ENCODE measurements at regions not wholly inside any gene's neighbourhood (a gene's known extent, or its start where the extent isn't known, plus 50 kb on each side); places are given as distances from the start of the nearest gene placed in this dataset.

DNA sequence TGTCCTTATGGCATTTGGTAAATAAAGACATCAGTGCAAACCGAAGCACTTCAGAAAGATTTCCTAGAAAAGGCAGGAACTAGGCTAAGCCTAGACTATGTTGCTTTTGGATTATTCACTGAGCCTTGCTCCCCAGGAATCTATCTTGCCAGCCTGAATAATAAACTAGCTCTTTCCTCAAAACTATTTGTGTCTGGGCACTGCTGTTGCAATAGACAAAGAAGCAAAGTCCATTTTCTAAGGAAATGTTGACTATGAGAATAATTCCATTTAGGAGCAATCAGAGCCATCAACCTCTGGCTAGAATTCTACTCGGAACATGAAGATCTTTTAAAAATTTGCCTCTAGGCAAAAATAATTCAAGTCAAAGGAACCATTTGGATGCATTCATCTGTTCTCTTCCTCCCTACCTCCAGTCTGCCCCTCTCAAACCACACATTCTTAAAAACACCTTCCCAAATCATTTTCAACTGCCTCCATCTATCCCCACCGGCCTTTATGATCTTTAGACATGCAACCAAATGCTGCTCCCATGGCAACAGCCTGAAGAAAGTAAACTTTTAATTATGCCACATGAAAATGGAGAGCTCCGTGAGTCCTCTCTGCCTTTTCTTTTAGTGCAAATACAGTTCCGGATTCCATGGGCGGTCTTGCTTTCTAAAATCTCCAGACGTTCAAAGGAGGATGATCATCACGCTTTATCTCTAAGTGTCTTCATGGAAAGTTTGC, 61.5 kb upstream of the FZD10 start:
- ATAC-seq = no peak
- Mint-ChIP-seq H3K4me1 (no peaks in the 10 kb centered on the region), H3K4me3 (no peak overlapping the region), H3K27ac (no peak overlapping the region), H3K36me3 (no peaks in the 10 kb centered on the region), H3K9me3 (no peaks in the 10 kb centered on the region), H3K27me3 (ENCODE audit: low read depth in 2 of 2) (peaks cover 5 to 22% of the 10 kb centered on the region in 2 donors)
- no peaks in the 10 kb centered on the region for H3K9me3 ChIP-seq (ENCODE audit: control insufficient read depth, insufficient read depth, low read length)
- H3K4me3 ChIP-seq (ENCODE audit: low read length) = no peak overlapping the region
- intact Hi-C loops (cut with micrococcal nuclease) = no loop called here
- no peaks in the 10 kb centered on the region for H3K4me1 ChIP-seq (ENCODE audit: control insufficient read depth, insufficient read depth, low read length)
- TF ChIP-seq, protein P1, sequence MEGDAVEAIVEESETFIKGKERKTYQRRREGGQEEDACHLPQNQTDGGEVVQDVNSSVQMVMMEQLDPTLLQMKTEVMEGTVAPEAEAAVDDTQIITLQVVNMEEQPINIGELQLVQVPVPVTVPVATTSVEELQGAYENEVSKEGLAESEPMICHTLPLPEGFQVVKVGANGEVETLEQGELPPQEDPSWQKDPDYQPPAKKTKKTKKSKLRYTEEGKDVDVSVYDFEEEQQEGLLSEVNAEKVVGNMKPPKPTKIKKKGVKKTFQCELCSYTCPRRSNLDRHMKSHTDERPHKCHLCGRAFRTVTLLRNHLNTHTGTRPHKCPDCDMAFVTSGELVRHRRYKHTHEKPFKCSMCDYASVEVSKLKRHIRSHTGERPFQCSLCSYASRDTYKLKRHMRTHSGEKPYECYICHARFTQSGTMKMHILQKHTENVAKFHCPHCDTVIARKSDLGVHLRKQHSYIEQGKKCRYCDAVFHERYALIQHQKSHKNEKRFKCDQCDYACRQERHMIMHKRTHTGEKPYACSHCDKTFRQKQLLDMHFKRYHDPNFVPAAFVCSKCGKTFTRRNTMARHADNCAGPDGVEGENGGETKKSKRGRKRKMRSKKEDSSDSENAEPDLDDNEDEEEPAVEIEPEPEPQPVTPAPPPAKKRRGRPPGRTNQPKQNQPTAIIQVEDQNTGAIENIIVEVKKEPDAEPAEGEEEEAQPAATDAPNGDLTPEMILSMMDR (IDR thresholded peaks at IDR 0.05) = no peak
- no peaks in the 10 kb centered on the region for H3K27me3 ChIP-seq (ENCODE audit: control insufficient read depth, insufficient read depth, low read length)
- WGBS (ENCODE audit: insufficient coverage) = 78% methylated on average over 8 of the region's 8 CpGs
- no peak for DNase-seq
- no peak overlapping the region for H3K27ac ChIP-seq (ENCODE audit: low read length)
- no peaks in the 10 kb centered on the region for H3K36me3 ChIP-seq (ENCODE audit: control insufficient read depth, insufficient read depth, low read length)

- Mint-ChIP-seq H3K4me1 (no peaks in the 10 kb centered on the region), H3K36me3 (no peaks in the 10 kb centered on the region), H3K27ac (no peak overlapping the region), H3K27me3 (ENCODE audit: low read depth in 2 of 2) (peaks cover 5 to 22% of the 10 kb centered on the region in 2 donors), H3K9me3 (no peaks in the 10 kb centered on the region), H3K4me3 (no peak overlapping the region)
- WGBS (ENCODE audit: insufficient coverage) = 61% methylated on average over 7 of the region's 7 CpGs
- Histone ChIP-seq H3K27me3 (ENCODE audit: control insufficient read depth, insufficient read depth, low read length) (no peaks in the 10 kb centered on the region), H3K9me3 (ENCODE audit: control insufficient read depth, insufficient read depth, low read length) (no peaks in the 10 kb centered on the region), H3K4me3 (ENCODE audit: low read length) (no peak overlapping the region), H3K36me3 (ENCODE audit: control insufficient read depth, insufficient read depth, low read length) (no peaks in the 10 kb centered on the region), H3K4me1 (ENCODE audit: control insufficient read depth, insufficient read depth, low read length) (no peaks in the 10 kb centered on the region), H3K27ac (ENCODE audit: low read length) (no peak overlapping the region)
- intact Hi-C loops (cut with micrococcal nuclease) = no loop called here
- ATAC-seq (no peak), DNase-seq (no peak)
- TF ChIP-seq, protein P1 (IDR thresholded peaks at IDR 0.05) = no peak
Measured at GRCh38 chr12:130101370-130101769, 60.9 kb upstream of the FZD10 start.

DNA sequence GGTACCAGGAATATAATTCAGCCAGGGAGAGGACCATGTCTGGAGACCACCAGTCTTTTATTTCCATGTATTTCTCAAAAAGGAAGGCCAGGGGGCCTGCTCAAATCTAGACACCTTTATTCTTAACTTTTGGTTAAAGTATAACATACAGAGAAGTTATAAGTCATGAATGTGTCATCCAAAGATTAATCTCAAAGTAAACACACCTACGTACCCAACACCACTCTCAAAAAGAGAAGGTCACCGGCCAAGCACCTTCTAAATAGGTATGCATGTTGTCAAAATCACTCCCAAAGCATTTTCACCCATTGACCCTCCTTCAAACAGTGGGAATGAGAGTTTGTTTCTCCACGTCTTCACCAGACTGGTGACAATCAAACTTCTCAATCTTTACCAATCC, 60.0 kb upstream of the FZD10 start:
- Mint-ChIP-seq H3K36me3 (no peaks in the 10 kb centered on the region), H3K9me3 (no peaks in the 10 kb centered on the region), H3K4me3 (no peak overlapping the region), H3K4me1 (no peaks in the 10 kb centered on the region), H3K27ac (no peak overlapping the region), H3K27me3 (ENCODE audit: low read depth in 2 of 2) (peaks cover 5 to 22% of the 10 kb centered on the region in 2 donors)
- Histone ChIP-seq H3K36me3 (ENCODE audit: control insufficient read depth, insufficient read depth, low read length) (no peaks in the 10 kb centered on the region), H3K9me3 (ENCODE audit: control insufficient read depth, insufficient read depth, low read length) (no peaks in the 10 kb centered on the region), H3K4me3 (ENCODE audit: low read length) (no peak overlapping the region), H3K4me1 (ENCODE audit: control insufficient read depth, insufficient read depth, low read length) (no peaks in the 10 kb centered on the region), H3K27ac (ENCODE audit: low read length) (no peak overlapping the region), H3K27me3 (ENCODE audit: control insufficient read depth, insufficient read depth, low read length) (no peaks in the 10 kb centered on the region)
- DNase-seq (no peak), ATAC-seq (no peak)
- WGBS (ENCODE audit: insufficient coverage) = 84% methylated on average over 3 of the region's 3 CpGs
- intact Hi-C loops (cut with micrococcal nuclease) = no loop called here
- TF ChIP-seq, protein P1 (IDR thresholded peaks at IDR 0.05) = no peak

DNA sequence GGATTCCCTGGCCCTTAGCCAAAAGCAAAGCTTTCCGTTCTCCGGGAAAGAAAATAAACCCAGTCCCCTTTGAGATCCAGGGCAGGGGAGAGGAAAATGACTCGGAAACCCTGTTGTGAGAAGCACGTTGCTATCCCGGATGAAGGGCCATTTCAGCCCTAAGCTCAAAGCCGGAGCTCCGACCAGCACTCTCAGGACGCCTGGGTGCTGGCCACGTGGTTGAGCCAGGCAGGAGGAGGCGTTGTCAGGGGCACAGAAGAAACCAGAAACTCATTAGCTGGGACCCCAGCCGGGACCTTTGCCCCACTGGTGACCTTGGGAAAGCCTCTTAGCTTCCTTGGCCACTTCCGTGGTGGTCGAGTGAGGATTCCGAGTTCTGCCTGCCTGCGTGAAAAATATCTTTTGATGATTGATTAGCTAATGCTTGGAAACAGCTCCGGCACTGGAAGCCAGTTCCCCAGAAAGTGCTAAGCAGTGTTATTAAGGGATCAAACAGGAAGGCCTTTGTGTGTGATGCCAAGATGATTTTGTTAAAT, 57.6 kb upstream of the FZD10 start:
- H3K36me3 ChIP-seq (ENCODE audit: control insufficient read depth, insufficient read depth, low read length) = no peaks in the 10 kb centered on the region
- no peak for DNase-seq
- H3K9me3 Mint-ChIP-seq = no peaks in the 10 kb centered on the region
- H3K27ac Mint-ChIP-seq = no peak overlapping the region
- no peak for ATAC-seq
- H3K4me1 Mint-ChIP-seq = no peaks in the 10 kb centered on the region
- intact Hi-C loops (cut with micrococcal nuclease) = no loop called here
- TF ChIP-seq, protein P1 (IDR thresholded peaks at IDR 0.05) = no peak
- no peaks in the 10 kb centered on the region for H3K36me3 Mint-ChIP-seq
- no peaks in the 10 kb centered on the region for H3K9me3 ChIP-seq (ENCODE audit: control insufficient read depth, insufficient read depth, low read length)
- H3K4me3 Mint-ChIP-seq = no peak overlapping the region
- 7% methylated on average over 16 of the region's 16 CpGs for WGBS (ENCODE audit: insufficient coverage)
- H3K27me3 Mint-ChIP-seq (ENCODE audit: low read depth in 2 of 2) = peaks cover 5 to 28% of the 10 kb centered on the region in 2 donors
- H3K4me3 ChIP-seq (ENCODE audit: low read length) = no peak overlapping the region
- H3K27me3 ChIP-seq (ENCODE audit: control insufficient read depth, insufficient read depth, low read length) = no peaks in the 10 kb centered on the region
- no peaks in the 10 kb centered on the region for H3K4me1 ChIP-seq (ENCODE audit: control insufficient read depth, insufficient read depth, low read length)
- H3K27ac ChIP-seq (ENCODE audit: low read length) = no peak overlapping the region
